ENCODE measurements at regions not wholly inside any gene's neighbourhood (a gene's known extent, or its start where the extent isn't known, plus 50 kb on each side); places are given as distances from the start of the nearest gene placed in this dataset.

DNA sequence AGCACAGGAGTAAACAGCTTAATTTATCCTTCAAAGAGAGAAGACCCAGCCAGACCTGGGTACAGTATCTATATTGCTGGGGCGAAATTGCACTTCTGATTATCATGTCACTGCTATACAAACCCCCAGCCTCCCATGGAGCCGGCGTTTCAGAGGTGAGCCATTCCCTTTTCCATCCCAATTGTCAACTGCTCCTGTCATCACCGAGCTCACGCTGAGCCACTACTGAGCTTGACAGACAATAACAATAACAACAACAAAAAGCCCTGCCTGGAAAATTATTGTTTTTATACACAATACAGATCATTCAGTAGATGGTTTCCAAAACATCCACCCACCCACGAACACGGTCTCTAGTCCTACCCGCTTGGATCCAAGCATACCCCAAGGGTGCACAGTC, 129.0 kb upstream of the JARID2 start:
- Histone ChIP-seq H3K4me3 (ENCODE audit: control insufficient read depth in 1 of 7, extremely low read depth in 1 of 7, insufficient read depth in 4 of 7, low read depth in 2 of 7, low read length in 6 of 7) (no peak overlapping the region), H3K36me3 (ENCODE audit: control insufficient read depth in 4 of 4, insufficient read depth in 4 of 4, low read length in 3 of 4) (no peaks in the 10 kb centered on the region), H3K9me3 (ENCODE audit: control extremely low read depth in 1 of 5, control insufficient read depth in 4 of 5, insufficient read depth in 2 of 5, low read depth in 1 of 5, low read length in 4 of 5) (no peaks in the 10 kb centered on the region), H3K27me3 (replicated peaks in 2 of 5; ENCODE audit: control insufficient read depth in 4 of 5, insufficient read depth in 5 of 5, low read length in 4 of 5) (no peaks in the 10 kb centered on the region), H3K4me1 (ENCODE audit: control extremely low read depth in 1 of 4, control insufficient read depth in 4 of 4, insufficient read depth in 4 of 4, low read length in 3 of 4) (no peaks in the 10 kb centered on the region), H3K27ac (ENCODE audit: insufficient read depth in 1 of 2, low read depth in 1 of 2, low read length in 2 of 2, poor library complexity in 1 of 2, severe bottlenecking in 2 of 2) (no peak overlapping the region)
- no peak for DNase-seq
- POLR2A ChIA-PET = no interaction called here
- CTCF ChIA-PET = no interaction called here
- 100% methylated on average over 1 of the region's 8 CpGs for WGBS (ENCODE audit: insufficient coverage)

DNA sequence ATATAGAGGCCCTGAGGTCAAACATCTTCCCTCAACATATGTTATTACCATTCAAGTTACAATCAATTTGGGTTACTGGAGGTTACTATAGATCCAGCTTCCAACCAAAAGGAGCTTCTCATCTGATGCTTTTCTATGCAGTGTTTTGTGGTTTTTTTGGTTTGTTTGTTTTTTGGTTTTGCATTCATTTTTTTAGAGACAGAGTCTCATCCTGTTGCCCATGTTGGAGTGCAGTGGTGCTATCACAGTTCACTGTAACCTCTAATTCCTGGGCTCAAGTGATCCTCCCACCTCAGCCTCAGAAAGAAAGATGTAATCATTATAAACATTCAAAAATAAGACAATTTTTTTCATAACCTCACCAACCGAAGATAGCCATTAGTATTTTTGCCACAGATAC, 124.4 kb upstream of the JARID2 start:
- DNase-seq = no peak
- 100% methylated on average over 1 of the region's 1 CpG for WGBS (ENCODE audit: insufficient coverage)
- CTCF ChIA-PET = no interaction called here

DNA sequence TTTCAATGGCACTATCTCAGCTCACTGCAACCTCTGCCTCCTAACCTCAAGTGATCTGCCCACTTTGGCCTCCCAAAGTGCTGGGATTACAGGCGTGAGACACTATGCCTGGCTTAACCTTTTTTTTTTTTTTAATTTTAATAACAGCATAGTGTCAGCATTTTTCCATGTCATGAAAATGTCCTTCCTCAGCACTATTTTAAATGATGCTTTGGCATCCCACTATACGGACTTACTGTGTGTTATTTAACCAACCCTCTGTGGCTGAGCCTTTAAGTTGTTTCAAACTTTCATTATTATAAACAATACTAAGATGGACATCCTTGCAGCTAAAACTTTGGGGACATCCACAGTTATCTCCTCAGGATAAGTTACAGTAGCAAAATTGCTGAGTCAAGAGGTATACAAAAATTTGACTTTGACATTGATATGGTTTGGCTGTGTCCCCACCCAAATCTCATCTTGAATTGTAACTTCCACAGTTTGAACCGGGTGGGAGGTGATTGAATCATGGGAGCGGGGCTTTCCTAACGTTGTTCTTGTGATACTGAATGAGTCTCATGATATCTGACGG, 123.8 kb upstream of the JARID2 start:
- DNase-seq = no peak
- Histone ChIP-seq H3K36me3 (ENCODE audit: control insufficient read depth in 4 of 4, insufficient read depth in 4 of 4, low read length in 3 of 4) (no peaks in the 10 kb centered on the region), H3K27me3 (replicated peaks in 2 of 5; ENCODE audit: control insufficient read depth in 4 of 5, insufficient read depth in 5 of 5, low read length in 4 of 5) (no peaks in the 10 kb centered on the region), H3K9me3 (ENCODE audit: control extremely low read depth in 1 of 5, control insufficient read depth in 4 of 5, insufficient read depth in 2 of 5, low read depth in 1 of 5, low read length in 4 of 5) (no peaks in the 10 kb centered on the region), H3K27ac (ENCODE audit: insufficient read depth in 1 of 2, low read depth in 1 of 2, low read length in 2 of 2, poor library complexity in 1 of 2, severe bottlenecking in 2 of 2) (no peak overlapping the region), H3K4me3 (ENCODE audit: control insufficient read depth in 1 of 7, extremely low read depth in 1 of 7, insufficient read depth in 4 of 7, low read depth in 2 of 7, low read length in 6 of 7) (no peak overlapping the region), H3K4me1 (ENCODE audit: control extremely low read depth in 1 of 4, control insufficient read depth in 4 of 4, insufficient read depth in 4 of 4, low read length in 3 of 4) (no peaks in the 10 kb centered on the region)
- 100% methylated on average over 3 of the region's 6 CpGs for WGBS (ENCODE audit: insufficient coverage)
- CTCF ChIA-PET = no interaction called here
- POLR2A ChIA-PET = interaction anchor here (0.7 kb wide), 1 partner anchor 181 kb away, joined by 3 read pairs; no protein-coding TSS in a partner anchor

More for the DNA sequence above, 124.4 kb upstream of the JARID2 start:
- H3K27me3 ChIP-seq (replicated peaks in 2 of 5; ENCODE audit: control insufficient read depth in 4 of 5, insufficient read depth in 5 of 5, low read length in 4 of 5) = no peaks in the 10 kb centered on the region
- H3K4me1 ChIP-seq (ENCODE audit: control extremely low read depth in 1 of 4, control insufficient read depth in 4 of 4, insufficient read depth in 4 of 4, low read length in 3 of 4) = no peaks in the 10 kb centered on the region
- H3K27ac ChIP-seq (ENCODE audit: insufficient read depth in 1 of 2, low read depth in 1 of 2, low read length in 2 of 2, poor library complexity in 1 of 2, severe bottlenecking in 2 of 2) = no peak overlapping the region
- POLR2A ChIA-PET = interaction anchor here (0.7 kb wide), 1 partner anchor 180 kb away, joined by 3 read pairs; no protein-coding TSS in a partner anchor
- H3K4me3 ChIP-seq (ENCODE audit: control insufficient read depth in 1 of 7, extremely low read depth in 1 of 7, insufficient read depth in 4 of 7, low read depth in 2 of 7, low read length in 6 of 7) = no peak overlapping the region
- H3K9me3 ChIP-seq (ENCODE audit: control extremely low read depth in 1 of 5, control insufficient read depth in 4 of 5, insufficient read depth in 2 of 5, low read depth in 1 of 5, low read length in 4 of 5) = no peaks in the 10 kb centered on the region
- no peaks in the 10 kb centered on the region for H3K36me3 ChIP-seq (ENCODE audit: control insufficient read depth in 4 of 4, insufficient read depth in 4 of 4, low read length in 3 of 4)

DNA sequence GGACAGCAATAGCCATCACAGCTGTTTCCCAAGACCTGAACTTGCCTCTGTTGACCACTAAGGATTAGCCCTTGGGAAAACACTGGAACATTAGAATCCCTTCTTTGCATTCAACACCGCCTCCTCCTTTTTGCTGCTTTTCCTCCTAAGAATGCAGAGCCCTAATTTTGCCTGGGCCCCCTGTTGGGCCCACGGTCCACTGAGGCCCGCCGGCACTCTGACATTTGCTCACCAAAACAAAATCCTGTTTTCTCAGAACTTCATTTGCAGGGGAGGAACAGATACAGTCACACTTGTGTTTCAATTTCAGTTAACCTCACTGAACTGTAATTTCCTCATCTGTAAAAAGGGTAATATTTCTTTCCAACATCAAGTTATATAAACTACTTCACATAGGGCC, 116.0 kb upstream of the JARID2 start:
- ChIA-PET POLR2A (no interaction called here), CTCF (no interaction called here)
- no peaks in the 10 kb centered on the region for H3K36me3 ChIP-seq (ENCODE audit: control insufficient read depth in 4 of 4, insufficient read depth in 4 of 4, low read length in 3 of 4)
- no peak for DNase-seq
- WGBS (ENCODE audit: insufficient coverage) = 0% methylated on average over 1 of the region's 4 CpGs
- no peaks in the 10 kb centered on the region for H3K9me3 ChIP-seq (ENCODE audit: control extremely low read depth in 1 of 5, control insufficient read depth in 4 of 5, insufficient read depth in 2 of 5, low read depth in 1 of 5, low read length in 4 of 5)
- H3K4me3 ChIP-seq (ENCODE audit: control insufficient read depth in 1 of 7, extremely low read depth in 1 of 7, insufficient read depth in 4 of 7, low read depth in 2 of 7, low read length in 6 of 7) = no peak overlapping the region
- H3K27me3 ChIP-seq (replicated peaks in 2 of 5; ENCODE audit: control insufficient read depth in 4 of 5, insufficient read depth in 5 of 5, low read length in 4 of 5) = no peaks in the 10 kb centered on the region
- peaks cover 0 to 11% (median 6%) of the 10 kb centered on the region in 4 experiments for H3K4me1 ChIP-seq (ENCODE audit: control extremely low read depth in 1 of 4, control insufficient read depth in 4 of 4, insufficient read depth in 4 of 4, low read length in 3 of 4)
- no peak overlapping the region for H3K27ac ChIP-seq (ENCODE audit: insufficient read depth in 1 of 2, low read depth in 1 of 2, low read length in 2 of 2, poor library complexity in 1 of 2, severe bottlenecking in 2 of 2)

DNA sequence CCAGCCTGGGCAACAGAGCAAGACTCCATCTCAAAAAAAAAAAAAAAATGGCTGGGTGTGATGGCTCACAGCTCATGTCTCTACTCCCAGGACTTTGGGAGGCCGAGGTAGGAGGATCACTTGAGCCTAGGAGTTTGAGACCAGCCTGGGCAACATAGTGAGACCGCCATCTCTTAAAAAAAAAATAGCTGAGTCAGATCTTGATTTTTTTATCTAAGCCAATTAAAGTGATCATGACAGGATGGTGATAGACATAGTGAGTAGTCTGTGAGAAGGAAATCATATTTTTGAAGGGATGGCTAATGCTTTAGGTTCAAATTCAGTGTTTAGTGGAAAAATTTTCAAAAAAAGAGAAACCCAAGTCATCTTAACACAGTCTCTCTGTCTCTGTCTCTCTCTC, 114.6 kb upstream of the JARID2 start:
- Histone ChIP-seq H3K27ac (ENCODE audit: insufficient read depth in 1 of 2, low read depth in 1 of 2, low read length in 2 of 2, poor library complexity in 1 of 2, severe bottlenecking in 2 of 2) (no peak overlapping the region), H3K36me3 (ENCODE audit: control insufficient read depth in 4 of 4, insufficient read depth in 4 of 4, low read length in 3 of 4) (no peaks in the 10 kb centered on the region), H3K9me3 (ENCODE audit: control extremely low read depth in 1 of 5, control insufficient read depth in 4 of 5, insufficient read depth in 2 of 5, low read depth in 1 of 5, low read length in 4 of 5) (no peaks in the 10 kb centered on the region), H3K4me1 (ENCODE audit: control extremely low read depth in 1 of 4, control insufficient read depth in 4 of 4, insufficient read depth in 4 of 4, low read length in 3 of 4) (peaks cover 0 to 11% (median 6%) of the 10 kb centered on the region in 4 experiments), H3K4me3 (ENCODE audit: control insufficient read depth in 1 of 7, extremely low read depth in 1 of 7, insufficient read depth in 4 of 7, low read depth in 2 of 7, low read length in 6 of 7) (no peak overlapping the region), H3K27me3 (replicated peaks in 2 of 5; ENCODE audit: control insufficient read depth in 4 of 5, insufficient read depth in 5 of 5, low read length in 4 of 5) (no peaks in the 10 kb centered on the region)
- POLR2A ChIA-PET = interaction anchor here (0.5 kb wide), 1 partner anchor 89 kb away, joined by 3 read pairs; no protein-coding TSS in a partner anchor
- WGBS (ENCODE audit: insufficient coverage) = 100% methylated on average over 1 of the region's 2 CpGs
- DNase-seq = no peak
- CTCF ChIA-PET = no interaction called here

DNA sequence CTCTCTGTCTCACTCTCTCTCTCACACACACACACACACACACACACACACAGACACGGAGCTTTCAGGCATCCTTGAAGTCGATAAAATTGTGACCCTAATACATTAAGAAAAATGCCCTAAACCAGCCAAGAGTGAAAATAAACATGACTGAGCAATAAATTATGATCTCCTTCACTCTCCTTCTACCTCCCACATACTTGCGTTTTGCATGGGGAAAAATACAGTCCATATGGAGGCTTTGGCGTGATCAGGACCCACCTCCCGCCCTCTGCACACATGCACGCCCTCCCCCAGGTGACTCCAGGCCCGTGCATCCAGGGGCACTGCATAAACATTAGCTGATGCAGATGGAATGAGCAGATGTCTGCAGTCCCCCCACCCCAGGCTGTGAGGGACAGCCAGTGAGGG, 114.2 kb upstream of the JARID2 start:
- CTCF ChIA-PET = no interaction called here
- Histone ChIP-seq H3K36me3 (ENCODE audit: control insufficient read depth in 4 of 4, insufficient read depth in 4 of 4, low read length in 3 of 4) (no peaks in the 10 kb centered on the region), H3K9me3 (ENCODE audit: control extremely low read depth in 1 of 5, control insufficient read depth in 4 of 5, insufficient read depth in 2 of 5, low read depth in 1 of 5, low read length in 4 of 5) (no peaks in the 10 kb centered on the region), H3K27me3 (replicated peaks in 2 of 5; ENCODE audit: control insufficient read depth in 4 of 5, insufficient read depth in 5 of 5, low read length in 4 of 5) (no peaks in the 10 kb centered on the region), H3K4me3 (ENCODE audit: control insufficient read depth in 1 of 7, extremely low read depth in 1 of 7, insufficient read depth in 4 of 7, low read depth in 2 of 7, low read length in 6 of 7) (no peak overlapping the region), H3K4me1 (ENCODE audit: control extremely low read depth in 1 of 4, control insufficient read depth in 4 of 4, insufficient read depth in 4 of 4, low read length in 3 of 4) (peaks cover 0 to 11% (median 6%) of the 10 kb centered on the region in 4 experiments), H3K27ac (ENCODE audit: insufficient read depth in 1 of 2, low read depth in 1 of 2, low read length in 2 of 2, poor library complexity in 1 of 2, severe bottlenecking in 2 of 2) (no peak overlapping the region)
- DNase-seq = no peak
- POLR2A ChIA-PET = no interaction called here
- WGBS (ENCODE audit: insufficient coverage) = 58% methylated on average over 7 of the region's 7 CpGs

DNA sequence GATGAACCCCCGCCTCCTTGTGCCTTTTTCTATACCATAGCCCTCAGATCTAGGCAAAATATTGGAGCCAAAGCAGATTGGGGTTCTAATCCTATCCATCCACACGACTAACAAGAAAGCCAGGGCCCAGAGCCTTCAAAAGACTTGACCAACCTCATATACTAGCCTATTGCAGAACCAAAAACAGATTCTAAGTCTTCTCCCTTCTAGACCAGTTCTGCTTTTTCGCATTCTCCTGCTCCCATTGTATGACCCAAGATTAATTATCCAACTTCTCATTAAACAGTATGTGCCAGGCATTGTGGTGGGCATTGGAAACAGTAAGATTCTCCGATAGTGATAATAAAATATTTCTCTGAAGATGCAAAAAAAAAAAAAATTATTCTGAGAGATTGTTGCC, 113.7 kb upstream of the JARID2 start:
- ChIA-PET POLR2A (no interaction called here), CTCF (no interaction called here)
- Histone ChIP-seq H3K4me1 (ENCODE audit: control extremely low read depth in 1 of 4, control insufficient read depth in 4 of 4, insufficient read depth in 4 of 4, low read length in 3 of 4) (peaks cover 0 to 11% (median 6%) of the 10 kb centered on the region in 4 experiments), H3K36me3 (ENCODE audit: control insufficient read depth in 4 of 4, insufficient read depth in 4 of 4, low read length in 3 of 4) (no peaks in the 10 kb centered on the region), H3K4me3 (ENCODE audit: control insufficient read depth in 1 of 7, extremely low read depth in 1 of 7, insufficient read depth in 4 of 7, low read depth in 2 of 7, low read length in 6 of 7) (no peak overlapping the region), H3K27ac (ENCODE audit: insufficient read depth in 1 of 2, low read depth in 1 of 2, low read length in 2 of 2, poor library complexity in 1 of 2, severe bottlenecking in 2 of 2) (no peak overlapping the region), H3K27me3 (replicated peaks in 2 of 5; ENCODE audit: control insufficient read depth in 4 of 5, insufficient read depth in 5 of 5, low read length in 4 of 5) (no peaks in the 10 kb centered on the region), H3K9me3 (ENCODE audit: control extremely low read depth in 1 of 5, control insufficient read depth in 4 of 5, insufficient read depth in 2 of 5, low read depth in 1 of 5, low read length in 4 of 5) (no peaks in the 10 kb centered on the region)
- 93% methylated on average over 2 of the region's 4 CpGs for WGBS (ENCODE audit: insufficient coverage)
- DNase-seq = no peak

Measured in common myeloid progenitor, CD34-positive (primary cell).